Vagina (tissue), 2 donors: ENCODE measurements at regions not wholly inside any gene's neighbourhood (a gene's known extent, or its start where the extent isn't known, plus 50 kb on each side); places are given as distances from the start of the nearest gene placed in this dataset.

Experiments
- DNase-seq, 2 donors: peaks; one replicate each; pipeline ENCODE4 v3.0.0-alpha.2; 2017; ENCODE audit errors: extremely low spot score in 2 of 2
- H3K27ac ChIP-seq: fragments of 200-600 bp; sonication (generic); one replicate; pipeline ENCODE4 v1.5.1; 2019
- H3K27me3 ChIP-seq: fragments of 200-600 bp; sonication (generic); one replicate; pipeline ENCODE4 v1.5.1; 2019
- H3K36me3 ChIP-seq, 2 donors: fragments of 200-600 bp; sonication (generic); one replicate each; pipeline ENCODE4 v1.5.1; 2017 to 2019
- H3K4me1 ChIP-seq: fragments of 200-600 bp; sonication (generic); one replicate; pipeline ENCODE4 v1.5.1; 2019
- H3K4me3 ChIP-seq, 2 donors: fragments of 200-600 bp; sonication (generic); 1 replicate in 1 of 2; 2 replicates in 1 of 2; pipeline ENCODE4 v1.5.1; 2016 to 2019
- H3K9me3 ChIP-seq: fragments of 200-600 bp; sonication (generic); one replicate; pipeline ENCODE4 v1.5.1; 2019
- CTCF ChIP-seq, 3 experiments: fragments of 450-650 bp in 2 of 3; fragments of 200-600 bp in 1 of 3; sonication (generic) in 1 of 3; IDR thresholded peaks; one replicate each; pipeline ENCODE4 v1.5.1; 2017 to 2019; ENCODE audit warnings: antibody characterized with exemption in 3 of 3, mild to moderate bottlenecking in 2 of 3, moderate library complexity in 2 of 3
- POLR2A ChIP-seq, 2 donors: fragments of 450-650 bp; IDR thresholded peaks; one replicate each; pipeline ENCODE4 v1.6.1; 2017; ENCODE audit warnings: antibody characterized with exemption in 2 of 2, mild to moderate bottlenecking in 2 of 2, moderate library complexity in 2 of 2
- POLR2AphosphoS5 ChIP-seq, 2 donors: sonication (generic); formaldehyde crosslinking; IDR thresholded peaks; one replicate each; pipeline ENCODE4 v1.9.0; 2017; ENCODE audit warnings: antibody characterized with exemption in 2 of 2, mild to moderate bottlenecking in 2 of 2, low read depth in 1 of 2; ENCODE audit not compliant: insufficient read depth in 1 of 2
- intact Hi-C: fragments of 100-400 bp; cut with DNase I; formaldehyde crosslinking; loops from one replicate; pipeline ENCODE4 v1.15.1; 2023

- Histone ChIP-seq H3K4me3 (no peak overlapping the region), H3K27me3 (no peaks in the 10 kb centered on the region), H3K27ac (no peak overlapping the region), H3K36me3 (no peaks in the 10 kb centered on the region), H3K4me1 (no peaks in the 10 kb centered on the region), H3K9me3 (no peaks in the 10 kb centered on the region)
- DNase-seq: no peak
- intact Hi-C loops: no loop called here
- TF ChIP-seq POLR2A (IDR thresholded peaks at IDR 0.05): no peak
- no peak for TF ChIP-seq POLR2AphosphoS5 (IDR thresholded peaks at IDR 0.05; ENCODE audit: insufficient read depth in 1 of 2, low read depth in 1 of 2)
- no peak for TF ChIP-seq CTCF (IDR thresholded peaks at IDR 0.05)
Observed at GRCh38 chr18:6616981-6617380, 112.5 kb upstream of the ARHGAP28 start.

- Histone ChIP-seq H3K4me1 (peaks cover 17% of the 10 kb centered on the region), H3K27ac (no peak overlapping the region), H3K4me3 (no peak overlapping the region), H3K27me3 (no peaks in the 10 kb centered on the region), H3K9me3 (no peaks in the 10 kb centered on the region), H3K36me3 (no peaks in the 10 kb centered on the region)
- TF ChIP-seq POLR2A (IDR thresholded peaks at IDR 0.05) (no peak), POLR2AphosphoS5 (IDR thresholded peaks at IDR 0.05; ENCODE audit: insufficient read depth in 1 of 2, low read depth in 1 of 2) (no peak), CTCF (IDR thresholded peaks at IDR 0.05) (no peak)
- intact Hi-C loops: no loop called here
- no peak for DNase-seq
Observed at GRCh38 chr18:6621437-6621836, 108.1 kb upstream of the ARHGAP28 start.

GRCh38 chr18:6623278-6623677 lies 106.2 kb upstream of the ARHGAP28 start:
- Histone ChIP-seq H3K4me1 (peaks cover 17% of the 10 kb centered on the region), H3K27me3 (no peaks in the 10 kb centered on the region), H3K9me3 (no peaks in the 10 kb centered on the region), H3K27ac (no peak overlapping the region), H3K4me3 (no peak overlapping the region), H3K36me3 (no peaks in the 10 kb centered on the region)
- no peak for TF ChIP-seq POLR2AphosphoS5 (IDR thresholded peaks at IDR 0.05; ENCODE audit: insufficient read depth in 1 of 2, low read depth in 1 of 2)
- no peak for TF ChIP-seq POLR2A (IDR thresholded peaks at IDR 0.05)
- TF ChIP-seq CTCF (IDR thresholded peaks at IDR 0.05): no peak
- intact Hi-C loops: no loop called here
- no peak for DNase-seq

GRCh38 chr18:6624271-6624660 lies 105.2 kb upstream of the ARHGAP28 start:
- no peak for DNase-seq
- Histone ChIP-seq H3K9me3 (no peaks in the 10 kb centered on the region), H3K4me1 (peaks cover 17% of the 10 kb centered on the region), H3K27me3 (no peaks in the 10 kb centered on the region), H3K36me3 (no peaks in the 10 kb centered on the region), H3K27ac (peak overlapping the region; percentile 47), H3K4me3 (no peak overlapping the region)
- intact Hi-C loops: no loop called here
- TF ChIP-seq POLR2A (IDR thresholded peaks at IDR 0.05) (no peak), CTCF (IDR thresholded peaks at IDR 0.05) (no peak), POLR2AphosphoS5 (IDR thresholded peaks at IDR 0.05; ENCODE audit: insufficient read depth in 1 of 2, low read depth in 1 of 2) (no peak)

- no peak for DNase-seq
- Histone ChIP-seq H3K27ac (no peak overlapping the region), H3K4me1 (peaks cover 17% of the 10 kb centered on the region), H3K36me3 (no peaks in the 10 kb centered on the region), H3K9me3 (no peaks in the 10 kb centered on the region), H3K4me3 (no peak overlapping the region), H3K27me3 (no peaks in the 10 kb centered on the region)
- TF ChIP-seq POLR2AphosphoS5 (IDR thresholded peaks at IDR 0.05; ENCODE audit: insufficient read depth in 1 of 2, low read depth in 1 of 2): no peak
- TF ChIP-seq POLR2A (IDR thresholded peaks at IDR 0.05): no peak
- TF ChIP-seq CTCF (IDR thresholded peaks at IDR 0.05): no peak
- intact Hi-C loops: no loop called here
Observed at GRCh38 chr18:6624661-6625311, 104.7 kb upstream of the ARHGAP28 start.
